GM12878 (cell line): ENCODE measurements at regions not wholly inside any gene's neighbourhood (a gene's known extent, or its start where the extent isn't known, plus 50 kb on each side); places are given as distances from the start of the nearest gene placed in this dataset.

ENCODE experiments used
- ATAC-seq: fragments of 200-7000 bp; cut with Tn5 transposase; 3 replicates; pipeline ENCODE4 v1.9.1; 2020; ENCODE audit warnings: mild to moderate bottlenecking, moderate library complexity
- BruUV-seq: library from RNA; stranded (reverse); fragments of 400-500 nt; replicated peaks from 2 replicates; lab custom pipeline; 2021; lab: Mats Ljungman, UMichigan
- CTCF ChIA-PET: fragments of 300-600 bp; sonication (Branson Sonifier 250); formaldehyde crosslinking; extraction: SDS; loops from one replicate; lab custom pipeline; 2021; ENCODE audit warnings: inconsistent platforms; lab: Yijun Ruan, JAX
- POLR2A ChIA-PET: fragments of 350-600 bp; formaldehyde crosslinking; extraction: SDS; loops from one replicate; lab custom pipeline; 2021; ENCODE audit warnings: inconsistent platforms; lab: Charles Lee
- RAD21 ChIA-PET: fragments of 300-600 bp; sonication (Branson Sonifier 250); formaldehyde crosslinking; loops from one replicate; lab custom pipeline; 2023; ENCODE audit warnings: antibody characterized with exemption; ENCODE audit not compliant: unreplicated experiment; lab: Charles Lee
- SMC1A ChIA-PET: fragments of 300-600 bp; sonication (Branson Sonifier 250); formaldehyde crosslinking; loops from one replicate; lab custom pipeline; 2023; ENCODE audit not compliant: unreplicated experiment, uncharacterized antibody; lab: Charles Lee
- DNase-seq: peaks from one replicate; pipeline ENCODE4 v3.0.0-alpha.2; 2011; ENCODE audit warnings: low read depth, low spot score
- FAIRE-seq: peaks from 3 replicates; lab custom pipeline; 2011; peaks lifted over from hg19 to GRCh38; lab: Jason Lieb, UNC
- H2AFZ ChIP-seq: 2 replicates; pipeline ENCODE4 v1.6.0; 2011; ENCODE audit warnings: low read depth, low read length, control low read depth; ENCODE audit not compliant: control insufficient read depth
- H3K27ac ChIP-seq: 2 replicates; pipeline ENCODE4 v1.5.1; 2011; ENCODE audit warnings: control low read depth; ENCODE audit not compliant: control insufficient read depth, insufficient read depth
- H3K27me3 ChIP-seq, 2 experiments: replicated peaks in 1 of 2; 2 replicates each; pipeline versions ENCODE4 v1.6.0 to v1.6.1; 2011; ENCODE audit warnings: low read length in 1 of 2; ENCODE audit not compliant: control insufficient read depth in 2 of 2, insufficient read depth in 2 of 2
- H3K36me3 ChIP-seq, 2 experiments: 2 replicates each; pipeline ENCODE4 v1.5.1; 2011; ENCODE audit warnings: low read length in 1 of 2; ENCODE audit not compliant: control insufficient read depth in 2 of 2, insufficient read depth in 2 of 2
- H3K4me1 ChIP-seq: 2 replicates; pipeline ENCODE4 v1.6.1; 2011; ENCODE audit warnings: mild to moderate bottlenecking, low read length, moderate library complexity, mixed read lengths; ENCODE audit not compliant: control insufficient read depth, insufficient read depth
- H3K4me2 ChIP-seq: 2 replicates; pipeline ENCODE4 v1.6.0; 2011; ENCODE audit warnings: control low read depth; ENCODE audit not compliant: control insufficient read depth, insufficient read depth
- H3K4me3 ChIP-seq: fragments of 200-600 bp; sonication (generic); 2 replicates; pipeline ENCODE4 v1.5.1; 2016
- H3K79me2 ChIP-seq: 2 replicates; pipeline ENCODE4 v1.6.0; 2011; ENCODE audit warnings: low read length; ENCODE audit not compliant: control insufficient read depth, insufficient read depth
- H3K9ac ChIP-seq: 2 replicates; pipeline ENCODE4 v1.8.0; 2011; ENCODE audit warnings: low read length, control low read depth, mixed read lengths; ENCODE audit not compliant: control insufficient read depth, insufficient read depth
- H3K9me3 ChIP-seq: replicated peaks from 3 replicates; pipeline ENCODE4 v1.5.1; 2011; ENCODE audit warnings: mild to moderate bottlenecking, low read length; ENCODE audit not compliant: control insufficient read depth, insufficient read depth
- H4K20me1 ChIP-seq: 2 replicates; pipeline ENCODE4 v1.6.0; 2011; ENCODE audit not compliant: control insufficient read depth, insufficient read depth
- BRCA1 ChIP-seq: IDR thresholded peaks from 2 replicates; pipeline ENCODE4 v1.6.1; 2011; ENCODE audit warnings: low read depth, low read length, improper control_type of control experiment
- ETV6 ChIP-seq, 2 experiments: fragments of 450-650 bp in 1 of 2; IDR thresholded peaks in 1 of 2; conservative IDR thresholded peaks in 1 of 2; 2 replicates each; pipeline ENCODE4 v1.6.1; 2014; ENCODE audit warnings: antibody characterized with exemption in 1 of 2, borderline replicate concordance in 1 of 2, low read depth in 1 of 2, mild to moderate bottlenecking in 1 of 2, moderate library complexity in 1 of 2
- FOXM1 ChIP-seq: IDR thresholded peaks from 2 replicates; pipeline ENCODE4 v1.6.1; 2012; ENCODE audit warnings: low read depth, mild to moderate bottlenecking, inconsistent platforms, low read length, moderate library complexity
- GABPA ChIP-seq: IDR thresholded peaks from 2 replicates; pipeline ENCODE4 v1.6.1; 2014; ENCODE audit warnings: antibody characterized with exemption, low read depth, mild to moderate bottlenecking, inconsistent platforms
- KAT2A ChIP-seq: conservative IDR thresholded peaks from 2 replicates; pipeline ENCODE4 v1.6.1; 2011; ENCODE audit warnings: low read depth, low read length; ENCODE audit not compliant: control insufficient read depth
- KDM1A ChIP-seq: fragments of 200-600 bp; sonication (generic); IDR thresholded peaks from 2 replicates; pipeline ENCODE4 v1.6.1; 2016; ENCODE audit warnings: borderline replicate concordance
- KLF5 ChIP-seq: fragments of 450-650 bp; IDR thresholded peaks from 2 replicates; pipeline ENCODE4 v1.6.1; 2014; ENCODE audit warnings: mild to moderate bottlenecking; ENCODE audit not compliant: partially characterized antibody
- NR2C2 ChIP-seq: IDR thresholded peaks from 2 replicates; pipeline ENCODE4 v1.6.1; 2011; ENCODE audit warnings: borderline replicate concordance, low read depth; ENCODE audit not compliant: control insufficient read depth, insufficient read length
- WGBS: methylation state at CpG from one replicate; pipeline ENCODE4 v1.1.6; 2016; ENCODE audit warnings: low lambda C conversion rate; ENCODE audit not compliant: insufficient replicate concordance, insufficient coverage; ENCODE audit errors: missing lambda C conversion rate; 5-methylcytosine and 5-hydroxymethylcytosine counted together
- in situ Hi-C: fragments of 300-500 bp; cut with MboI; formaldehyde crosslinking; loops from 9 replicates; pipeline ENCODE4 v1.14.3; 2018; ENCODE audit warnings: mixed read lengths
- intact Hi-C: fragments of 100-400 bp; cut with micrococcal nuclease; formaldehyde crosslinking; loops from one replicate; pipeline ENCODE4 v1.14.2; 2022; ENCODE audit not compliant: unreplicated experiment
- TF ChIP-seq, protein P1 (sequence below): fragments of 450-650 bp; IDR thresholded peaks from 2 replicates; pipeline ENCODE4 v1.6.1; 2016; ENCODE audit warnings: mild to moderate bottlenecking, moderate library complexity, borderline replicate concordance
- TF ChIP-seq, protein P2 (sequence below): fragments of 450-650 bp; formaldehyde crosslinking; IDR thresholded peaks from 2 replicates; pipeline ENCODE4 v1.5.0; 2022; ENCODE audit warnings: mild to moderate bottlenecking, missing genetic modification characterization
- TF ChIP-seq, protein P3 (sequence below): fragments of 450-650 bp; formaldehyde crosslinking; IDR thresholded peaks from 2 replicates; pipeline ENCODE4 v1.4.0; 2022; ENCODE audit warnings: mild to moderate bottlenecking, moderate library complexity

DNA sequence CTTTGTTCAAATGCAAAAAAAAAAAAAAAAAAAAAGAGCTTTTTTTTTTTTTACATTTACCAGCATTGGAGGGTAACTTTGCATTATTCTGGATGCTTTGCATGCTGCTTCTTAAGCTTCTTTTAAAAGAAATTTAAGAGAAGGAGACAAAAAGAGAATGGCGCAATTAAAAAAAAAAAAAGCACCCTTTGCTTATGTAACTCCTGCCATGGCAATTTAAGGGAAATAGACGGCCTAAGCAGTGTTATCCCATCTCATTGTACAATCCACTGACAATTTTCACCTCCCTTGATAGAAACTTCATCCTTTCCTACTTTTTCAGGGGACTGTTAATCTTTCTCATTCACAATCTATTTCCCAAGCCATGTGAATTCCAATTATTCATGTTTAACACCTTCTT, 129.8 kb downstream of the KCTD12 start (continued):
- TF ChIP-seq, protein P1, sequence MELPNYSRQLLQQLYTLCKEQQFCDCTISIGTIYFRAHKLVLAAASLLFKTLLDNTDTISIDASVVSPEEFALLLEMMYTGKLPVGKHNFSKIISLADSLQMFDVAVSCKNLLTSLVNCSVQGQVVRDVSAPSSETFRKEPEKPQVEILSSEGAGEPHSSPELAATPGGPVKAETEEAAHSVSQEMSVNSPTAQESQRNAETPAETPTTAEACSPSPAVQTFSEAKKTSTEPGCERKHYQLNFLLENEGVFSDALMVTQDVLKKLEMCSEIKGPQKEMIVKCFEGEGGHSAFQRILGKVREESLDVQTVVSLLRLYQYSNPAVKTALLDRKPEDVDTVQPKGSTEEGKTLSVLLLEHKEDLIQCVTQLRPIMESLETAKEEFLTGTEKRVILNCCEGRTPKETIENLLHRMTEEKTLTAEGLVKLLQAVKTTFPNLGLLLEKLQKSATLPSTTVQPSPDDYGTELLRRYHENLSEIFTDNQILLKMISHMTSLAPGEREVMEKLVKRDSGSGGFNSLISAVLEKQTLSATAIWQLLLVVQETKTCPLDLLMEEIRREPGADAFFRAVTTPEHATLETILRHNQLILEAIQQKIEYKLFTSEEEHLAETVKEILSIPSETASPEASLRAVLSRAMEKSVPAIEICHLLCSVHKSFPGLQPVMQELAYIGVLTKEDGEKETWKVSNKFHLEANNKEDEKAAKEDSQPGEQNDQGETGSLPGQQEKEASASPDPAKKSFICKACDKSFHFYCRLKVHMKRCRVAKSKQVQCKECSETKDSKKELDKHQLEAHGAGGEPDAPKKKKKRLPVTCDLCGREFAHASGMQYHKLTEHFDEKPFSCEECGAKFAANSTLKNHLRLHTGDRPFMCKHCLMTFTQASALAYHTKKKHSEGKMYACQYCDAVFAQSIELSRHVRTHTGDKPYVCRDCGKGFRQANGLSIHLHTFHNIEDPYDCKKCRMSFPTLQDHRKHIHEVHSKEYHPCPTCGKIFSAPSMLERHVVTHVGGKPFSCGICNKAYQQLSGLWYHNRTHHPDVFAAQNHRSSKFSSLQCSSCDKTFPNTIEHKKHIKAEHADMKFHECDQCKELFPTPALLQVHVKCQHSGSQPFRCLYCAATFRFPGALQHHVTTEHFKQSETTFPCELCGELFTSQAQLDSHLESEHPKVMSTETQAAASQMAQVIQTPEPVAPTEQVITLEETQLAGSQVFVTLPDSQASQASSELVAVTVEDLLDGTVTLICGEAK = no peak
- no peak for TF ChIP-seq BRCA1
- TF ChIP-seq GABPA = no peak
- TF ChIP-seq, protein P2, sequence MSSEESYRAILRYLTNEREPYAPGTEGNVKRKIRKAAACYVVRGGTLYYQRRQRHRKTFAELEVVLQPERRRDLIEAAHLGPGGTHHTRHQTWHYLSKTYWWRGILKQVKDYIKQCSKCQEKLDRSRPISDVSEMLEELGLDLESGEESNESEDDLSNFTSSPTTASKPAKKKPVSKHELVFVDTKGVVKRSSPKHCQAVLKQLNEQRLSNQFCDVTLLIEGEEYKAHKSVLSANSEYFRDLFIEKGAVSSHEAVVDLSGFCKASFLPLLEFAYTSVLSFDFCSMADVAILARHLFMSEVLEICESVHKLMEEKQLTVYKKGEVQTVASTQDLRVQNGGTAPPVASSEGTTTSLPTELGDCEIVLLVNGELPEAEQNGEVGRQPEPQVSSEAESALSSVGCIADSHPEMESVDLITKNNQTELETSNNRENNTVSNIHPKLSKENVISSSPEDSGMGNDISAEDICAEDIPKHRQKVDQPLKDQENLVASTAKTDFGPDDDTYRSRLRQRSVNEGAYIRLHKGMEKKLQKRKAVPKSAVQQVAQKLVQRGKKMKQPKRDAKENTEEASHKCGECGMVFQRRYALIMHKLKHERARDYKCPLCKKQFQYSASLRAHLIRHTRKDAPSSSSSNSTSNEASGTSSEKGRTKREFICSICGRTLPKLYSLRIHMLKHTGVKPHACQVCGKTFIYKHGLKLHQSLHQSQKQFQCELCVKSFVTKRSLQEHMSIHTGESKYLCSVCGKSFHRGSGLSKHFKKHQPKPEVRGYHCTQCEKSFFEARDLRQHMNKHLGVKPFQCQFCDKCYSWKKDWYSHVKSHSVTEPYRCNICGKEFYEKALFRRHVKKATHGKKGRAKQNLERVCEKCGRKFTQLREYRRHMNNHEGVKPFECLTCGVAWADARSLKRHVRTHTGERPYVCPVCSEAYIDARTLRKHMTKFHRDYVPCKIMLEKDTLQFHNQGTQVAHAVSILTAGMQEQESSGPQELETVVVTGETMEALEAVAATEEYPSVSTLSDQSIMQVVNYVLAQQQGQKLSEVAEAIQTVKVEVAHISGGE (CRISPR knock-in tag) = no peak

- ChIA-PET POLR2A (no interaction called here), RAD21 (no interaction called here), CTCF (interaction anchor here (1.0 kb wide), 1 partner anchor 129 kb away, joined by 3 read pairs; no protein-coding TSS in a partner anchor), SMC1A (interaction anchor here (1.0 kb wide), 1 partner anchor 29 kb away, joined by 3 read pairs; no protein-coding TSS in a partner anchor)
- DNase-seq (no peak), ATAC-seq (no peak), FAIRE-seq (no peak)
- Histone ChIP-seq H3K27me3 (no peaks in the 10 kb centered on the region; a peak in 1 of 4 replicates), H3K36me3 (no peaks in the 10 kb centered on the region), H3K9me3 (no peaks in the 10 kb centered on the region), H3K9ac (no peak overlapping the region), H3K4me3 (no peak overlapping the region), H3K27ac (no peak overlapping the region), H3K4me1 (no peaks in the 10 kb centered on the region), H3K79me2 (no peaks in the 10 kb centered on the region), H2AFZ (no peak overlapping the region), H3K4me2 (no peak overlapping the region), H4K20me1 (no peaks in the 10 kb centered on the region)
- 35% methylated on average over 4 of the region's 4 CpGs for WGBS
- intact Hi-C loops = no loop called here
- BruUV-seq = no TSS peak
- in situ Hi-C loops = no loop called here
- no peak for TF ChIP-seq KDM1A
- TF ChIP-seq NR2C2 = no peak
- TF ChIP-seq FOXM1 = no peak
- TF ChIP-seq KLF5 = no peak
- TF ChIP-seq, protein P3, sequence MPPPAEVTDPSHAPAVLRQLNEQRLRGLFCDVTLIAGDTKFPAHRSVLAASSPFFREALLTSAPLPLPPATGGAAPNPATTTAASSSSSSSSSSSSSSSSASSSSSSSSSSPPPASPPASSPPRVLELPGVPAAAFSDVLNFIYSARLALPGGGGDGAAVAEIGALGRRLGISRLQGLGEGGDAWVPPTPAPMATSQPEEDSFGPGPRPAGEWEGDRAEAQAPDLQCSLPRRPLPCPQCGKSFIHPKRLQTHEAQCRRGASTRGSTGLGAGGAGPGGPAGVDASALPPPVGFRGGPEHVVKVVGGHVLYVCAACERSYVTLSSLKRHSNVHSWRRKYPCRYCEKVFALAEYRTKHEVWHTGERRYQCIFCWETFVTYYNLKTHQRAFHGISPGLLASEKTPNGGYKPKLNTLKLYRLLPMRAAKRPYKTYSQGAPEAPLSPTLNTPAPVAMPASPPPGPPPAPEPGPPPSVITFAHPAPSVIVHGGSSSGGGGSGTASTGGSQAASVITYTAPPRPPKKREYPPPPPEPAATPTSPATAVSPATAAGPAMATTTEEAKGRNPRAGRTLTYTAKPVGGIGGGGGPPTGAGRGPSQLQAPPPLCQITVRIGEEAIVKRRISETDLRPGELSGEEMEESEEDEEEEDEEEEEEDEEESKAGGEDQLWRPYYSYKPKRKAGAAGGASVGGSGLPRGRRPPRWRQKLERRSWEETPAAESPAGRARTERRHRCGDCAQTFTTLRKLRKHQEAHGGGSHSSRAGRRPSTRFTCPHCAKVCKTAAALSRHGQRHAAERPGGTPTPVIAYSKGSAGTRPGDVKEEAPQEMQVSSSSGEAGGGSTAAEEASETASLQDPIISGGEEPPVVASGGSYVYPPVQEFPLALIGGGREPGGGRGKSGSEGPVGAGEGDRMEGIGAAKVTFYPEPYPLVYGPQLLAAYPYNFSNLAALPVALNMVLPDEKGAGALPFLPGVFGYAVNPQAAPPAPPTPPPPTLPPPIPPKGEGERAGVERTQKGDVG (CRISPR knock-in tag) = no peak
- TF ChIP-seq KAT2A = no peak
- TF ChIP-seq ETV6 (conservative IDR thresholded peaks at IDR 0.05 in 1 of 2, IDR thresholded peaks at IDR 0.05 in 1 of 2; ENCODE audit: borderline replicate concordance in 1 of 2, low read depth in 1 of 2) = no peak
Measured at GRCh38 chr13:76754414-76754813, 131.8 kb downstream of the KCTD12 start.
